Activated CD4-positive, alpha-beta T cell treated with anti-CD3 and anti-CD28 coated beads for 4 hours (primary cell): ENCODE measurements at regions not wholly inside any gene's neighbourhood (a gene's known extent, or its start where the extent isn't known, plus 50 kb on each side); places are given as distances from the start of the nearest gene placed in this dataset.

Experiments used
- DNase-seq, 2 donors: peaks; one replicate each; pipeline ENCODE4 v3.0.0-alpha.2; 2020

DNA sequence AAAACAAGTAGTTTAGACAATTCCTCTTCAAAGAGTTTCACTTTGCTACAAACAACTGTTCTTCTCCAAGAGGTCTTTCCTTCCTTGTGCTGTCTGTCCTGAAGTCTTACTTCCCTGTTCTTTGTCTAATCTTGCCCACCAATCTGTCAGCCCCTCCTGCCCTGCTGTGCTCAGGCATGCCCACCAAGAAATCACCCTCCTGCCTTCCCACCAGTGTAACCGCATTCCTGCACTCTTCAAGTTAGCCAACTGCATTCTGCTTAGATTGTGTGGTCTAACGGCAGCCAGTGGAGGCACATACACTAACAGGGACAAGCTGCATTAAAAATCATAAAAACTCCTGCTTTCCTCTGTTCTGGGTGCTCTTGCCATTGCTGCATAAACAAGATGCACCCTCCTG lies 215.9 kb upstream of the RBMY1B start:
- DNase-seq: no peak

DNA sequence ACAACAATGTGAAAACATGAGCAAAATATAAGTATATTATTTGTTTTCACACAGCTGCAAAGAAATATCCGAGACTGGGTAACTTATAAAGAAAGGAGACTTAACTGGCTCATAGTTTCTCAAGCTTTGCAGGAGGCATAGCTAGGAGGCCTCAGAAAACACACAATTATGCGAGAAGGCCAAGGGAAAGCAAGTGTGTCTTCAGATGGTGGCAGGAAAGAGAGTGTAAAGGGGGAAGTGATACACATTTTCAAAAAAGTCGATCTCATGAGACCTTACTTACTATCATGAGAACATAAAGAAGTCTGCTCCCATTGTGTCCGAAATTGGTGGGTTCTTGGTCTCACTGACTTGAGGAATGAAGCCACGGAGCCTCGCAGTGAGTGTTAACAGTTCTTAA lies 208.9 kb upstream of the RBMY1B start:
- DNase-seq: no peak

DNA sequence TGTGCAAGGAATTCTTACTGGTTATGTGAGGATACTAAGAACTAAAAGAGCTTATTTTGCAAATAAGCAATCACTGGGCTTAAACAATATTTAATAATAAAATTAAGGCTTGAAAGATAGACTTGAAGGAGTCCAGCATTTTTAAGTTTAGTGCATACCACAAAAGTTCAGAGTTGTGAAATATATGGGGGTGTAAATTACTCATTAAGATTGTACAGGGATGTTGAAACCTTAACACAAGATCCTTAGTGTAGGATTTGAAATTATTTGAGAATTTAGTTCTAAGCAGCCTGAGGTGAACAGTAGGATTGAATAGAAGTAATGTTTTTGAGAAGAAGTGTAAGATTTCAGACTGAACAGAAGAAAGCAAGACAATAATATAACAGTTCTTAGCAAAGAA lies 195.8 kb upstream of the RBMY1B start:
- DNase-seq: no peak
